ENCODE measurements at regions not wholly inside any gene's neighbourhood (a gene's known extent, or its start where the extent isn't known, plus 50 kb on each side); places are given as distances from the start of the nearest gene placed in this dataset.
"Not testable (repeated sequence)": the region's sequence is repeated elsewhere in the genome, so short reads cannot be mapped to it uniquely, and the experiment has no call there.

DNA sequence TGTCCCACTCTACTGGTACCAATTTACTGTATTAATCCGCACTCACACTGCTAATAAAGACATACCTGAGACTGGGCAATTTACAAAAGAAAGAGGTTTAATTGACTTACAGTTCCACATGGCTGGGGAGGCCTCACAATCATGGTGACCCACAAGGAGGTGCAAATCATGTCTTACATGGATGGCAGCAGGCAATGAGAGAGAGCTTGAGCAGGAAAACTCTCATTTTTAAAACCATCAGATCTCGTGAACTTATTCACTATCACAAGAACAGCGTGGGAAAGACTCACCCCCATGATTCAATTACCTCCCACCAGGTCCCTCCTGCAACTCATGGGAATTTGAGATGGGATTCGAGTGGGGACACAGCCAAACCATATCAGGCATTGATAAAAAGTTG, 298.5 kb downstream of the DUSP6 start:
- not testable (repeated sequence) for TF ChIP-seq TAF1 (IDR thresholded peaks at IDR 0.05; ENCODE audit: borderline replicate concordance, low read depth, low read length); POLR2A (IDR thresholded peaks at IDR 0.05; ENCODE audit: low read depth, low read length)

Measured in GM12892 (cell line).